Activated CD4-positive, alpha-beta T cell treated with anti-CD3 and anti-CD28 coated beads for 36 hours (primary cell): ENCODE measurements at regions not wholly inside any gene's neighbourhood (a gene's known extent, or its start where the extent isn't known, plus 50 kb on each side); places are given as distances from the start of the nearest gene placed in this dataset.

Experiments used
- ATAC-seq: fragments of 200-7000 bp; cut with Tn5 transposase; one replicate; pipeline ENCODE4 v1.10.0; 2021; ENCODE audit warnings: mild to moderate bottlenecking, moderate library complexity
- CTCF ChIA-PET: fragments of 350-600 bp; sonication (Branson Sonifier 250); formaldehyde crosslinking; loops from one replicate; lab custom pipeline; 2021; ENCODE audit warnings: antibody characterized with exemption; lab: Charles Lee
- POLR2A ChIA-PET: fragments of 350-600 bp; sonication (Branson Sonifier 250); formaldehyde crosslinking; loops from one replicate; lab custom pipeline; 2021; ENCODE audit warnings: antibody characterized with exemption, inconsistent platforms; lab: Charles Lee
- DNase-seq: peaks from one replicate; pipeline ENCODE4 v3.0.0-alpha.2; 2020
- H3K27ac Mint-ChIP-seq: one replicate; pipeline ENCODE4 v1.8.0; 2021; ENCODE audit warnings: mixed read lengths
- H3K27me3 Mint-ChIP-seq: one replicate; pipeline ENCODE4 v1.8.0; 2021; ENCODE audit warnings: mixed read lengths
- H3K36me3 Mint-ChIP-seq: one replicate; pipeline ENCODE4 v1.8.0; 2021; ENCODE audit warnings: low read depth, mixed read lengths
- H3K4me1 Mint-ChIP-seq: one replicate; pipeline ENCODE4 v1.8.0; 2021; ENCODE audit warnings: mixed read lengths
- H3K4me3 Mint-ChIP-seq: one replicate; pipeline ENCODE4 v1.8.0; 2021; ENCODE audit warnings: mild to moderate bottlenecking, moderate library complexity, mixed read lengths
- H3K9me3 Mint-ChIP-seq: one replicate; pipeline ENCODE4 v1.8.0; 2021; ENCODE audit warnings: low read depth, mixed read lengths
- intact Hi-C, 2 experiments: fragments of 100-400 bp; cut with DNase I in 1 of 2; cut with micrococcal nuclease in 1 of 2; formaldehyde crosslinking; loops; one replicate each; pipeline versions ENCODE4 v1.14.2 to v1.15.1; 2022 to 2024; cut with DNase I, micrococcal nuclease

DNA sequence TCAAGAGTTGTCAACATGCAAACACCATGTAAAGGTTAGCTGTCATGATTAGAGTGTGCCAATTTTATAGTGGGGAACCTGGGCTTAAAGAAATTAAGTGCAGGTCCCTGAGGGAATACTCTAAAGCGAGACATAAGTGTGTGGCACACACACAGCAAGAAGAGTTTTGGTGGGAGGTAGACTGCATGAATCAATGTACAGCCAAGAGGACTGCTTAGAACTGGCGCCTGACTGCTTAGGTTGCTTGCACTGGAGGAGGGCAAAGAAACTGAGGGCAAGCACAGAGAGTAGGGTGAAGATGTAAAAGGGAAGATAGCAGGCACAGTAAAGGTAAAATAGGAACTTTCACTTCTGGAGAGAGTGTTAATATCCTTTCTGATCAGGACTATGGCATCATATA lies 184.9 kb downstream of the SOX2 start:
- no peak overlapping the region for H3K27ac Mint-ChIP-seq
- H3K36me3 Mint-ChIP-seq: no peaks in the 10 kb centered on the region
- CTCF ChIA-PET: no interaction called here
- no peaks in the 10 kb centered on the region for H3K27me3 Mint-ChIP-seq
- no peaks in the 10 kb centered on the region for H3K4me1 Mint-ChIP-seq
- DNase-seq (no peak), ATAC-seq (no peak)
- POLR2A ChIA-PET: no interaction called here
- no peaks in the 10 kb centered on the region for H3K9me3 Mint-ChIP-seq
- no peak overlapping the region for H3K4me3 Mint-ChIP-seq
- intact Hi-C loops: no loop called here

DNA sequence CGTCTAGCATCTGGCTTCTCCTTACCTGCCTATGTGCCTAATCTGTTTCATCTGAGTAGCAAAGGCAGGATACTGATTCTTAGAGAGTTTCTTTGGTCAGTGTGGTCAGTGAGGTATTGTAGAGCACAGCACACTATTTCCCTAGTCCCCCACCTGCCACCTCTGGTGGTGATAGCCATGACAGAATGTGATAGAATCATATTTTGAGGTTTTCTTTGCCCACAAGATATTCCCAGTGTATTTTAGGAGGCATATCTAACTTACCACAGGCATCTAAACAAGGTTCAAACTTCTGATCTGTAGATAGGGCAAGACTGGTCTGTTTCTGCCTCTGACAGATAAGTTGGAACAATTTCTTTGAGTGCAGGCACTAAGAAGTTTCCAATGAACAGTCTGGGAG lies 188.0 kb downstream of the SOX2 start:
- no peak for ATAC-seq
- no peak for DNase-seq
- CTCF ChIA-PET: interaction anchor here (1.2 kb wide), 1 partner anchor 16 kb away, joined by 3 read pairs; no protein-coding TSS in a partner anchor
- POLR2A ChIA-PET: no interaction called here
- H3K27me3 Mint-ChIP-seq: no peaks in the 10 kb centered on the region
- no peak overlapping the region for H3K4me3 Mint-ChIP-seq
- H3K36me3 Mint-ChIP-seq: no peaks in the 10 kb centered on the region
- H3K4me1 Mint-ChIP-seq: no peaks in the 10 kb centered on the region
- H3K27ac Mint-ChIP-seq: no peak overlapping the region
- intact Hi-C loops: no loop called here
- H3K9me3 Mint-ChIP-seq: no peaks in the 10 kb centered on the region

DNA sequence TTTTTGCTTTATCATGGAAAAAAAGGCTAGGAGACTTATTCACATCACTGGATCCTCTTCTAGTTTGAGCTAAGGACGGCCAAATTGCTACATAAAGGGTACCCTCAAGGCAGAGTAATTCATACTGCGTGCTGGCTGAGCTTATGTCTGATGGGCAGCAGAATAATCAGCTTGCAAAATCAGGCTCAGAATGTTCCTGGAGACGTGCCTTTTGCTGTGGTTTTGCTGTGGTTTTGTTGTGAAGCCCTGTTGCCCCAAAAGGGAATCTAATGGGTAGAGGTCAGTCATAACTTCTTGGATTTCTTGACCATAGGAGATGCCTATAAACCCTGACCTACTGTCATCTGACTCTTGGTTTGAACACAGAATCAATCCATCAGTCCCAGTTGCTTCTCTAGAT lies 189.9 kb downstream of the SOX2 start:
- ATAC-seq: no peak

DNA sequence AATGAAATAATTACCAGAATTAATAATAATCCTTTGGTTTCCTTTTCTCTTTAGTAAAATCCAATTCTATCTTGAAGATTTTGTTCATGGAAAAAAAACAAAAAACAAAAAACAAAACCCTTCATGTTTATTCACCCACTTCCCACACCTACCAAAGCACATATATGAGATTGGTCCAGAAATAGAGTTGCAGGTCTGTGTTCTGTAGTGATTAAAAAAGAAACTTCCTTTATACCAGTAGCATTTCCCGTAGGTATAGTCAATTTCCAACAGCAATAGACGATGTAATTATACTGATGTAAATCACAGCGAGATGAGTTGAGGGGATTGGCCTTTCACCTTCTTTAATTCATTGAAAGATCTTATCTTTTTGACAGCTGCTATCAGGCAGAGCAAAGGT lies 194.6 kb downstream of the SOX2 start:
- H3K36me3 Mint-ChIP-seq: no peaks in the 10 kb centered on the region
- POLR2A ChIA-PET: interaction anchor here (0.7 kb wide), 1 partner anchor 64 kb away, joined by 4 read pairs; no protein-coding TSS in a partner anchor

More for the DNA sequence above, 189.9 kb downstream of the SOX2 start:
- no peaks in the 10 kb centered on the region for H3K9me3 Mint-ChIP-seq
- ChIA-PET CTCF (no interaction called here), POLR2A (no interaction called here)
- H3K36me3 Mint-ChIP-seq: no peaks in the 10 kb centered on the region
- H3K4me1 Mint-ChIP-seq: no peaks in the 10 kb centered on the region
- no peak for DNase-seq
- H3K27me3 Mint-ChIP-seq: no peaks in the 10 kb centered on the region
- no peak overlapping the region for H3K4me3 Mint-ChIP-seq
- intact Hi-C loops: no loop called here
- H3K27ac Mint-ChIP-seq: no peak overlapping the region

DNA sequence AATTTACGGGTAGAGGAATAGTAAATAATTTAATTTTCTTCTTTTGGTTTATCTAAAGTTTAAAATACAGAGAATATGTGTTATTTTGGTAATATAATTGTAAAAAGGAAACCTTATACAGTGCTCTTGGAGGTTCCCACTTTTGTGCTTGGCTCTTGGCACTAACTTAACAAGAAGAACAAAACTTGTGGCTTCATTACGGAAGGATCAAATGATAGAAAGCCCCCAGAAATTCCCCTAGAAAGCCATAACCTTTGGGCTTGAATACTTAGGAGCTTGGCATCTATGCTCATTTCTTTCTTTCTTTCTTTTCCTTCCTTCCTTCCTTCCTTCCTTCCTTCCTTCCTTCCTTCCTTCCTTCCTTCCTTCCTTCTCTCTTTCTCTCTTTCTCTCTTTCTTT lies 197.5 kb downstream of the SOX2 start:
- no peak for DNase-seq
- H3K27me3 Mint-ChIP-seq: no peaks in the 10 kb centered on the region
- intact Hi-C loops: no loop called here
- no peaks in the 10 kb centered on the region for H3K9me3 Mint-ChIP-seq
- H3K36me3 Mint-ChIP-seq: no peaks in the 10 kb centered on the region
- H3K4me3 Mint-ChIP-seq: no peak overlapping the region
- ChIA-PET CTCF (no interaction called here), POLR2A (no interaction called here)
- H3K4me1 Mint-ChIP-seq: no peaks in the 10 kb centered on the region
- ATAC-seq: no peak
- H3K27ac Mint-ChIP-seq: no peak overlapping the region

More for the DNA sequence above, 194.6 kb downstream of the SOX2 start:
- ATAC-seq (no peak), DNase-seq (no peak)
- H3K9me3 Mint-ChIP-seq: no peaks in the 10 kb centered on the region
- intact Hi-C loops: no loop called here
- H3K4me1 Mint-ChIP-seq: no peaks in the 10 kb centered on the region
- H3K27me3 Mint-ChIP-seq: no peaks in the 10 kb centered on the region
- CTCF ChIA-PET: no interaction called here
- no peak overlapping the region for H3K27ac Mint-ChIP-seq
- no peak overlapping the region for H3K4me3 Mint-ChIP-seq

DNA sequence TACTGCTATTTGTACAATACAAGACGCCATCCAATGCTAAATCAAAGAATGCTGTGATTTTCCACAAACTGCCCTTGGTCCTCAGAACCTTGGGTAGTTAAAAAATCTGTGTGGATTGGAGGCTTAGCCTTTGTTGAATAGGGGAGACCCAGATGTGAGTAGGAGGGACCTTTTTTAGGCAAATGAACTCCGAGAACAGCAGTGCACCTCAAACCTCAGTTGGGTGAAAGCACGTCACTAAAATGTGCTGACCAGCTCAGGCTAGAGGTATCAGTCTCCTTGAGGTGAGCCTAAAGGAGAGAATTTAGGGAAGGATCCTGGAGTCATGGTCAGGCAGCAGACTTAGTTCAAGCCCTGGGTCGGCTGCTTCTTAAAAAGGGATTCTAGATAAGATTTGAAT lies 200.7 kb downstream of the SOX2 start:
- intact Hi-C loops: no loop called here
- no peak for DNase-seq
- H3K36me3 Mint-ChIP-seq: no peaks in the 10 kb centered on the region
- H3K27me3 Mint-ChIP-seq: peaks cover 4% of the 10 kb centered on the region
- H3K27ac Mint-ChIP-seq: no peak overlapping the region
- POLR2A ChIA-PET: no interaction called here
- no peaks in the 10 kb centered on the region for H3K9me3 Mint-ChIP-seq
- ATAC-seq: no peak
- no peaks in the 10 kb centered on the region for H3K4me1 Mint-ChIP-seq
- CTCF ChIA-PET: no interaction called here
- H3K4me3 Mint-ChIP-seq: no peak overlapping the region

DNA sequence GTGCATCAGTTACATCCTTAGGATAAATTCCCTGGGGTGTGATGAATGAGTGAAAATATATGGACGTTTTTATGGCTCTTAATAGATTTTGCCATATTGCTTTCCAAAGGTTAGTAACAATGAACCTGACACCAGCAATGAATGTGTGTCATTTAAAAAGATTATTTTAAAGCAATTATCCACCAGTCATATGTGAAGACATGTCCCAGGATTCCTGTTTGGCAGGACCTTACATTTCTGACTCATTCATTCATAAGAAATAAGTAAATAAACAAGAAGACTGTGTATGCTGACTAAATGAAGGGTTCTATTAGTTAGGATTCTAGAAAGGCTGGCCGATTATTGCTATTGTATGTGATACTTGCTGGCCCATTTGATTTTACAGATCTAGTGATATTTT lies 201.5 kb downstream of the SOX2 start:
- ChIA-PET CTCF (no interaction called here), POLR2A (no interaction called here)
- H3K27me3 Mint-ChIP-seq: peaks cover 4% of the 10 kb centered on the region
- intact Hi-C loops: no loop called here
- H3K4me3 Mint-ChIP-seq: no peak overlapping the region
- DNase-seq: no peak
- ATAC-seq: no peak
- H3K27ac Mint-ChIP-seq: no peak overlapping the region
- H3K4me1 Mint-ChIP-seq: no peaks in the 10 kb centered on the region
- no peaks in the 10 kb centered on the region for H3K9me3 Mint-ChIP-seq
- H3K36me3 Mint-ChIP-seq: no peaks in the 10 kb centered on the region

DNA sequence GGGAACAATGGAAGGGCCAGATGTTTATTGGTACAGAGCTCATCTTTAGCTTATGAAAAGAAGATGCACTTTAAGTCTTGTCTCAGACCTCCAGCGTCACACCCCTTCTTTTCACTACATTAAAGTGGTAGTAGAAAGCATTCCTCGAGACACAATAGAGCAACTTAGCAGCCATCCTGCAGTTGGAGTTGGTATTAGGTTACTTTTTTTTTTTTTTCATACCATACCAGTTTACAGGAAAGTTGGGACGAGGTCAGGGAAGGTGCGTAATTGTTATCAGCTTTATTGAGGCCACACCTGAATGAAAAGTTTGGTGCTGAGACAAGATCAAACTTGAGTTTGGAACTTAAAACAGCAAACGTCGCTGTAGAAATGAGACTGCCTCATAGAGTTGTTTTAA lies 203.8 kb downstream of the SOX2 start:
- H3K27me3 Mint-ChIP-seq: peaks cover 4% of the 10 kb centered on the region
- no peak overlapping the region for H3K27ac Mint-ChIP-seq
- DNase-seq (no peak), ATAC-seq (no peak)
- H3K4me1 Mint-ChIP-seq: no peaks in the 10 kb centered on the region
- POLR2A ChIA-PET: no interaction called here
- no peak overlapping the region for H3K4me3 Mint-ChIP-seq
- H3K36me3 Mint-ChIP-seq: no peaks in the 10 kb centered on the region
- no peaks in the 10 kb centered on the region for H3K9me3 Mint-ChIP-seq
- CTCF ChIA-PET: interaction anchor here (0.8 kb wide), 1 partner anchor 15 kb away, joined by 3 read pairs; no protein-coding TSS in a partner anchor
- intact Hi-C loops: no loop called here

DNA sequence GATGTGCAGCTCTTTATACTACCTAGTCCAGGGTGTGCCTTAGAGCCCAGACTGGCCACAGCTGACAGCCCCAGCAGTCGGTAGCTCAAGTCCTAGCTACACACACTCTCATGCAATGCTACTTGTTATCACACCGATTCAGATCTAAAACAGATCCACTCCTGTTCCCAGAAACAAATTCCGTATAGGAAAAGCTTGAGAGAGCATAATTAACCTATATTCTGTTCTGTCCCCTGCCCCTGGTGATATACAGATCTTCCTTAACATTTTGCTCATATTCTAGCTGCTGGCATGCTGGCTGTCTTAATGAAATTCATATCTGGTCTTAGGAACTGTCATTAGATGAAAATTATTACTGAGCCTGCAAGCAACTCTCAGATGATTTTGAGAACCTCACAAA lies 204.3 kb downstream of the SOX2 start:
- POLR2A ChIA-PET: no interaction called here
- H3K36me3 Mint-ChIP-seq: no peaks in the 10 kb centered on the region
- H3K4me3 Mint-ChIP-seq: no peak overlapping the region
- no peaks in the 10 kb centered on the region for H3K4me1 Mint-ChIP-seq
- intact Hi-C loops: no loop called here
- no peaks in the 10 kb centered on the region for H3K9me3 Mint-ChIP-seq
- ATAC-seq (no peak), DNase-seq (no peak)
- H3K27me3 Mint-ChIP-seq: peaks cover 4% of the 10 kb centered on the region
- H3K27ac Mint-ChIP-seq: no peak overlapping the region
- CTCF ChIA-PET: no interaction called here

DNA sequence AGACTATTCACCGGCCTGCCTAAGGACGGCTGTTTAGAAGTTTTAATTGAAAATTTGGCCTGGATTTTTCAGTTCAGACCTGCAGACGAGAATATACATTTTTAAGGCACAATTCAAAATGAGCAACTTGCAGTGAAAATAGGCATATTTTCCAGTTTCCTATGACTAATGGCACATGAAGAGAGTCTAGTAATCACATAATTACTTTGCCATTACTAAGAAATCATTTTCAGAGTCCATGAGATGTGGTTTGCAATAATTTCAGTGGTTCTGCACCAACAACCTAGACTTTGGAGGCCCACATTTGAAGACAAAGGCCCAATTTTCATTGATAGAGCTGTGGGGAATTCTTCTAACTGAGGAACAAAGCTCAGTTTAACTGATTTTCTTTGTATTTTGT lies 205.3 kb downstream of the SOX2 start:
- H3K9me3 Mint-ChIP-seq: no peaks in the 10 kb centered on the region
- no peaks in the 10 kb centered on the region for H3K4me1 Mint-ChIP-seq
- no peak for DNase-seq
- ChIA-PET CTCF (no interaction called here), POLR2A (no interaction called here)
- H3K4me3 Mint-ChIP-seq: no peak overlapping the region
- peaks cover 4% of the 10 kb centered on the region for H3K27me3 Mint-ChIP-seq
- intact Hi-C loops: no loop called here
- ATAC-seq: no peak
- H3K36me3 Mint-ChIP-seq: no peaks in the 10 kb centered on the region
- no peak overlapping the region for H3K27ac Mint-ChIP-seq

DNA sequence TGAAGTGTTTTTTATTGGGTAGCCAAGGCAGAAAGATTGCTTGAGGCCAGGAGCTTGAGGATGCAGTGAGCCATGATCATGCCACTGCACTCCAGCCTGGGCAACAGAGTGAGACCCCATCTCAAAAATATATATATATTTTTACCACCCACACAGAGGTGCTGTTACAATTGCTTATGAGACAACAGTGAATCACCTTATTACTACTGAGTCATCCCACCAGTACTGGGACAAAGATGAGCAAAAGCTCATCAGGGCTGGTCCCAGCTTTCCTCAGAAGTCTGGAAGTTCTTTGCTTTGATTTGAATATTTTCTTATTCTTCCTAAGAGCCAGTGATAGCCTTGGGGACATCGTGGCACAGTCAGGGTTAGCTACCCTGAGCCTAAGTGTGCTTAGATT lies 207.7 kb downstream of the SOX2 start:
- ChIA-PET CTCF (interaction anchor here (0.7 to 1.1 kb wide), 2 partner anchors 91 to 219 kb away, joined by 3 read pairs; no protein-coding TSS in a partner anchor), POLR2A (no interaction called here)
- Mint-ChIP-seq H3K36me3 (no peaks in the 10 kb centered on the region), H3K27ac (no peak overlapping the region), H3K27me3 (peaks cover 4% of the 10 kb centered on the region), H3K9me3 (no peaks in the 10 kb centered on the region), H3K4me3 (no peak overlapping the region), H3K4me1 (no peaks in the 10 kb centered on the region)
- ATAC-seq: no peak
- intact Hi-C loops: no loop called here
- no peak for DNase-seq

DNA sequence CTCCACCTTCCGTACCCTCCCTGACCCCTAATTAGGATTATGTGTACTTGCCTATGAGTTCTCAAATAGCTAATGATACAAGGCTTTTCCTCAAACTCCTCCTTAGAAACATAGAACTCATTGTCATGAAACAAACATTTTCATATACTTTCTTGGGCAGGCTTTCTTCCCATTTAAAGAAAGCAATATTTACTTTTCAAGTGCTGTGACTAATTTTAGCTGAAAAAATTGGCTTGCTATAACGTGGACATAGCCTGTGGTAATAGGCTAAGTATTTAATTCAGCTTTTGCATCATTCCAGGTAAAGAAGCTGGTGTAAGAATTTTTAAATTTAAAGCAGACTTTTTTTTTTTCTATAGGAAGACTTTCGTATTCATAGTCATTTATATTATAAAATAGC lies 208.7 kb downstream of the SOX2 start:
- ATAC-seq: no peak
- H3K4me3 Mint-ChIP-seq: no peak overlapping the region
- intact Hi-C loops: no loop called here
- DNase-seq: no peak
- H3K9me3 Mint-ChIP-seq: no peaks in the 10 kb centered on the region
- ChIA-PET CTCF (no interaction called here), POLR2A (no interaction called here)
- H3K27me3 Mint-ChIP-seq: peaks cover 4% of the 10 kb centered on the region
- no peaks in the 10 kb centered on the region for H3K4me1 Mint-ChIP-seq
- H3K27ac Mint-ChIP-seq: no peak overlapping the region
- no peaks in the 10 kb centered on the region for H3K36me3 Mint-ChIP-seq

DNA sequence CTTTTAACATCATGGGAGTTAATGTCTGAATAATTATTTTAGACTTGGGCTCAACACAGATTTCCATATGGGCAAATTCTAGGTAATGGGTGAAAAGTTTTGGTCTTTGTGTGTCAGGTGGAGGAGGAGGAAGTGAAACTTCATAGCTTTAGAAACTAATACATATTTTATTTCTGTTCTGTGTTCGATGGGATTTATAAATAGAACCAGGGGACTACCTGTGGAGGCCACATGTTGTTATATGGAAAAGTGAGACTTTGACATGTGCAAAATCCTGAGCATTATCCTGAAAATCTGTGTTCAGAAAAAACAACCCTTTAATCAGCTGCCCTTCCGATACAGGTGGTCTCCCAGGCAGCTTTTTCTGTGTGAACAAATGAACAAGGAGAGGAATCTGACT lies 209.5 kb downstream of the SOX2 start:
- H3K36me3 Mint-ChIP-seq: no peaks in the 10 kb centered on the region
- ChIA-PET CTCF (no interaction called here), POLR2A (no interaction called here)
- no peak for ATAC-seq
- no peak for DNase-seq
- H3K4me3 Mint-ChIP-seq: no peak overlapping the region
- intact Hi-C loops: no loop called here
- no peaks in the 10 kb centered on the region for H3K9me3 Mint-ChIP-seq
- H3K27ac Mint-ChIP-seq: no peak overlapping the region
- no peaks in the 10 kb centered on the region for H3K4me1 Mint-ChIP-seq
- H3K27me3 Mint-ChIP-seq: peaks cover 2% of the 10 kb centered on the region
